Activated T-cell treated with anti-CD3 and anti-CD28 coated beads, Interleukin-2, amount 50 U/mL, for 24 hours (primary cell): ENCODE measurements at regions not wholly inside any gene's neighbourhood (a gene's known extent, or its start where the extent isn't known, plus 50 kb on each side); places are given as distances from the start of the nearest gene placed in this dataset.
A peak's percentile ranks its signal among the peaks of the same experiment; 100 is the strongest.
"Not testable (repeated sequence)": the region's sequence is repeated elsewhere in the genome, so short reads cannot be mapped to it uniquely, and the experiment has no call there.

Experiments used
- DNase-seq: peaks from one replicate; pipeline ENCODE4 v3.0.0-alpha.2; 2020
- H3K27ac Mint-ChIP-seq: 2 replicates; pipeline ENCODE4 v1.8.0; 2020; ENCODE audit warnings: mild to moderate bottlenecking, mixed read lengths
- H3K27me3 Mint-ChIP-seq: 2 replicates; pipeline ENCODE4 v1.8.0; 2020; ENCODE audit warnings: mixed read lengths
- H3K36me3 Mint-ChIP-seq: 2 replicates; pipeline ENCODE4 v1.8.0; 2020; ENCODE audit warnings: low read depth, mixed read lengths
- H3K4me1 Mint-ChIP-seq: 2 replicates; pipeline ENCODE4 v1.8.0; 2020; ENCODE audit warnings: low read depth, mixed read lengths
- H3K4me3 Mint-ChIP-seq: 2 replicates; pipeline ENCODE4 v1.8.0; 2020; ENCODE audit warnings: mild to moderate bottlenecking, moderate library complexity, mixed read lengths
- H3K9me3 Mint-ChIP-seq: 2 replicates; pipeline ENCODE4 v1.8.0; 2020; ENCODE audit warnings: mixed read lengths

DNA sequence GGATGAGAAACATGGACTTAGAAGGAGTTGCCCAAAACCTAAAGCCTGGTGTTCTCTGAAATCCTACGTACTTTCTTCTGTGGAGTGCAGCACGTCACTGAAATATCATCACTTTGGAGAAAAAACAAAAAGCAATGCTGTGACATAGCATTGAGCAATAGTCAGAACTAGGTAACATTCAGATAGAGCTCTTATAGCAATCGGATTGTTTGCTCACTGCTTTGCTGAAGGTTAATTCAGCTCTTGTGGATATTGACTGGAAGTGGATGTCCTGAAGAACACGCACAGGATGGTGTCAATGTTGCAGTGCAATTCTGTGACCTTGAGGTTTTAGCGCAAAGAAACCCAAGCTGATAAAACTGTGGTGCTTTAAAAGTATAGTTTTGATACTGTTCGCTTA lies 114.2 kb upstream of the GRXCR1 start:
- Mint-ChIP-seq H3K27ac (no peak overlapping the region), H3K4me3 (no peak overlapping the region), H3K9me3 (no peaks in the 10 kb centered on the region), H3K27me3 (no peaks in the 10 kb centered on the region), H3K36me3 (no peaks in the 10 kb centered on the region), H3K4me1 (no peaks in the 10 kb centered on the region)
- no peak for DNase-seq

GRCh38 chr4:42768125-42768748 lies 111.3 kb upstream of the ATP8A1 start:
- H3K27ac Mint-ChIP-seq, result no peak overlapping the region
- H3K4me1 Mint-ChIP-seq, result no peaks in the 10 kb centered on the region
- no peaks in the 10 kb centered on the region for H3K27me3 Mint-ChIP-seq
- DNase-seq, result no peak
- H3K9me3 Mint-ChIP-seq, result no peaks in the 10 kb centered on the region
- H3K4me3 Mint-ChIP-seq, result no peak overlapping the region
- H3K36me3 Mint-ChIP-seq, result no peaks in the 10 kb centered on the region

DNA sequence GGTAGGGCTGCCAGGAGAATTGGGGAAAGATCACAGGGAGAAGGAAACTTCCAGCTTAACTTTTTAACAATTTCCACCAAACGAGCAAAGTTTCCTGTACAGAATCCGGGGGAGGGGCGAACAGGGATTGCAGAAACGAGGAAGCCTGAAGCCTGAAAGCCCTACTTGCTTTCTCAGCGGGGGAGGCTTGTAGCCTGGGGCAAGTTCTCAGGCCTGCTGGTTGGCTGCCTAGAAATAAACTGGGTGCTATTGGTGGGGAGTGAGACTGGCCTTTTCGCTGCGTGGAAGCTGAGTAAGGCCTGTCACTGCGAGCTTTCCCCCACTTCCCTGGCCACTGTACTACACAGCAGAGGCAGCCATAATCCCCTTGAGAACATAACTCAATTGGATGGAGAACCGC lies 110.8 kb upstream of the ATP8A1 start:
- H3K36me3 Mint-ChIP-seq, result no peaks in the 10 kb centered on the region
- no peak for DNase-seq
- H3K27me3 Mint-ChIP-seq, result no peaks in the 10 kb centered on the region
- H3K4me3 Mint-ChIP-seq, result no peak overlapping the region
- no peaks in the 10 kb centered on the region for H3K9me3 Mint-ChIP-seq
- no peak overlapping the region for H3K27ac Mint-ChIP-seq
- H3K4me1 Mint-ChIP-seq, result no peaks in the 10 kb centered on the region

GRCh38 chr4:42761804-42762203 lies 104.9 kb upstream of the ATP8A1 start:
- no peaks in the 10 kb centered on the region for H3K9me3 Mint-ChIP-seq
- H3K36me3 Mint-ChIP-seq, result no peaks in the 10 kb centered on the region
- H3K4me1 Mint-ChIP-seq, result no peaks in the 10 kb centered on the region
- H3K27me3 Mint-ChIP-seq, result peaks cover 18% of the 10 kb centered on the region
- no peak for DNase-seq
- H3K27ac Mint-ChIP-seq, result no peak overlapping the region
- no peak overlapping the region for H3K4me3 Mint-ChIP-seq

DNA sequence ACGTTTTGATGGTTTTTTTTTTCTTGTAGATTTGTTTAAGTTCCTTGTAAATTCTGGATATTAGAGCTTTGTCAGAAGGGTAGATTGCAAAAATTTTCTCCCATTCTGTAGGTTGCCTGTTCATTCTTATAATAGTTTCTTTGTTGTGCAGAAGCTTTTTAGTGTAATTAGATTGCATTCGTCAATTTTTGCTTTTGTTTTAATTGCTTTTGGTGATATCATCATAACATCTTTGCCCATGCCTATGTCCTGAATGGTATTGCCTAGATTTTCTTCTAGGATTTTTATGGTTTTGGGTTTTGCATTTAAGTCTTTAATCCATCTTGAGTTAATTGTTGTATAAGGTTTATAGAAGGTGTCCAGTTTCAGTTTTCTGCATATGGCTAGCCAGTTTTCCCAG lies 98.1 kb upstream of the ATP8A1 start:
- H3K9me3 Mint-ChIP-seq, H3K4me1 Mint-ChIP-seq, DNase-seq, H3K27ac Mint-ChIP-seq, H3K36me3 Mint-ChIP-seq, H3K4me3 Mint-ChIP-seq: not testable (repeated sequence)
- peaks cover 18% of the 10 kb centered on the region for H3K27me3 Mint-ChIP-seq

DNA sequence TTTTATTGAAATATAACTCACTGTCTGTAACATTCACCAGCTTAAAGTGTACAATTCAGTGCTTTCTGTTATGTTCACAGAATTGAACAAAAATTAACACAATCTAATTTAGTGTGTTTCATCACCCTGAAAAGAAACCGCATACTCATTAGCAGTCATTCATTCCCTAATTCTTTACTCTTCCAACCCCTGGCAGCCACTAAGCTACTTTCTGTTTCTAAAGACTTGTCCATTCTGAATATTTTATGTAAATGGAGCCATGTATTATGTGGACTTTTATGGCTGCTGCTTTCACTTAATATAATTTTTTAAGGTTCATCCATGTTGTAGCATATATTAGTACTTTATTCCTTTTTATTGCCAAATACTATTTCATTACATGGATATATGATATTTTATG lies 94.7 kb upstream of the ATP8A1 start:
- Mint-ChIP-seq H3K4me3 (no peak overlapping the region), H3K27ac (no peak overlapping the region), H3K27me3 (peaks cover 2% of the 10 kb centered on the region), H3K4me1 (peaks cover 8% of the 10 kb centered on the region), H3K36me3 (no peaks in the 10 kb centered on the region), H3K9me3 (no peaks in the 10 kb centered on the region)
- DNase-seq, result no peak

DNA sequence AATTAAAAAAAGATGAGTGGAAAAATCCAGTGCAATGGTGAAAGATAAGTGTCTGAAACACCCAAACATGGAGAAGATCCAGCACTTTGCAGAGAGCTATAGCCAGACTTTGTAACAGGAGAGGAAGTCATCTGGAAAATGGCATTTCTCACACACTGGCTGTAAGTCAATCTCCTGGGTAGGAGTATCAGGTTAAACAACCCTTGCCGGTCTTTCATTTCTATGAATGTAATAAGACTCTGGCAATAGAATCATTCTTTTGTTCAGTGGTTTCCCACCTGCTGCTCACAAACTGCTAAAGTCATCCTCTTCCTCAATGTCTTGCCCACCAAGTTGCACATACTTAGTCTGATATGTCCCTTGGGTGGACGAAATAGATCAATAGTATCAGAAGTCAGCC lies 94.0 kb upstream of the ATP8A1 start:
- no peaks in the 10 kb centered on the region for H3K27me3 Mint-ChIP-seq
- H3K36me3 Mint-ChIP-seq, result no peaks in the 10 kb centered on the region
- H3K9me3 Mint-ChIP-seq, result no peaks in the 10 kb centered on the region
- DNase-seq, result no peak
- H3K4me1 Mint-ChIP-seq, result peaks cover 8% of the 10 kb centered on the region
- H3K27ac Mint-ChIP-seq, result no peak overlapping the region
- H3K4me3 Mint-ChIP-seq, result no peak overlapping the region

- peaks cover 8% of the 10 kb centered on the region for H3K4me1 Mint-ChIP-seq
- H3K36me3 Mint-ChIP-seq, result no peaks in the 10 kb centered on the region
- H3K4me3 Mint-ChIP-seq, result no peak overlapping the region
- peaks cover 3% of the 10 kb centered on the region for H3K9me3 Mint-ChIP-seq
- no peak overlapping the region for H3K27ac Mint-ChIP-seq
- DNase-seq, result no peak
- H3K27me3 Mint-ChIP-seq, result no peaks in the 10 kb centered on the region
Observed at GRCh38 chr4:42750091-42750490, 93.2 kb upstream of the ATP8A1 start.

GRCh38 chr4:42747971-42748370 lies 91.1 kb upstream of the ATP8A1 start:
- Mint-ChIP-seq H3K9me3 (peaks cover 3% of the 10 kb centered on the region), H3K4me1 (peaks cover 8% of the 10 kb centered on the region), H3K36me3 (no peaks in the 10 kb centered on the region), H3K4me3 (no peak overlapping the region), H3K27ac (no peak overlapping the region), H3K27me3 (no peaks in the 10 kb centered on the region)
- DNase-seq, result no peak

GRCh38 chr4:42736527-42737195 lies 79.8 kb upstream of the ATP8A1 start:
- H3K4me1 Mint-ChIP-seq, result peaks cover 8% of the 10 kb centered on the region
- DNase-seq, result no peak

DNA sequence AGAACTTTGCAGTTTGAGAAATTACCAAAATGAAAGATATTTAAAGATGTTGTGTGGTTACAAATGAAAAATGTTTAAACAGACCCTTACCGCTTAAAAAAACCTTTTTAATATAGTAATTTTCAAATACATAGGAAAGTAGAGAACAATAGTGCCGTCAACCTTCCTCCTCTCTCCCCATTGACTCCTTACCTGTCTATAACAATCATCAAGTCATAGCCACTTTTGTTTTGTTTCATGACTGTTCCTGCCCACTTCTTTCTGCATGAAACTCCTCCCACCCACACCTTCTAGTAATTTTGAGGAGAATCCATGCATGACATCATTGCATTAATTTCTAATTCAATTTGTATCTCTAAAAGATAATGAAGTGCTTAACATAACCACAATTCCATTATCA lies 76.5 kb upstream of the ATP8A1 start:
- peaks cover 8% of the 10 kb centered on the region for H3K4me1 Mint-ChIP-seq
- no peak for DNase-seq
- H3K27ac Mint-ChIP-seq, result no peak overlapping the region
- no peaks in the 10 kb centered on the region for H3K36me3 Mint-ChIP-seq
- peaks cover 12% of the 10 kb centered on the region for H3K27me3 Mint-ChIP-seq
- no peak overlapping the region for H3K4me3 Mint-ChIP-seq
- peaks cover 8% of the 10 kb centered on the region for H3K9me3 Mint-ChIP-seq

More at GRCh38 chr4:42736527-42737195, 79.8 kb upstream of the ATP8A1 start:
- Mint-ChIP-seq H3K4me3 (no peak overlapping the region), H3K27me3 (peaks cover 12% of the 10 kb centered on the region), H3K27ac (no peak overlapping the region), H3K9me3 (peaks cover 8% of the 10 kb centered on the region), H3K36me3 (no peaks in the 10 kb centered on the region)

DNA sequence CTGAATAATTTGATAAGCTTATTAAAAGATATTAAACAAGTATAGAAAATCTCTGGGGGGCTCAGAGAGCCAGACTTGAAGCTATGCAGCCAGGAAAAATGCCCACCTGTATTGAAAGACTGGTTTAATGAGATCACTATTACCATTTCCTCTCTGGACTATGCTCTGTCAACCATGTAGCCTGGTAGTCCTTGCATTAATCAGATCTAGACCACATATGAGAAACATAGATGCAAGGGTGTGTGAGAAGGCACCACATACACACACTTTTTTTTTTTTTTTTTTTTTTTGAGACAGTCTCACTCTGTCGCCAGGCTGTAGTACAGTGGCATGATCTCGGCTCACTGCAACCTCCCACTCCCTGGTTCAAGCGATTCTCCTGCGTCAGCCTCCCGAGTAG lies 75.9 kb upstream of the ATP8A1 start:
- Mint-ChIP-seq H3K27ac (no peak overlapping the region), H3K4me1 (peaks cover 8% of the 10 kb centered on the region)

DNA sequence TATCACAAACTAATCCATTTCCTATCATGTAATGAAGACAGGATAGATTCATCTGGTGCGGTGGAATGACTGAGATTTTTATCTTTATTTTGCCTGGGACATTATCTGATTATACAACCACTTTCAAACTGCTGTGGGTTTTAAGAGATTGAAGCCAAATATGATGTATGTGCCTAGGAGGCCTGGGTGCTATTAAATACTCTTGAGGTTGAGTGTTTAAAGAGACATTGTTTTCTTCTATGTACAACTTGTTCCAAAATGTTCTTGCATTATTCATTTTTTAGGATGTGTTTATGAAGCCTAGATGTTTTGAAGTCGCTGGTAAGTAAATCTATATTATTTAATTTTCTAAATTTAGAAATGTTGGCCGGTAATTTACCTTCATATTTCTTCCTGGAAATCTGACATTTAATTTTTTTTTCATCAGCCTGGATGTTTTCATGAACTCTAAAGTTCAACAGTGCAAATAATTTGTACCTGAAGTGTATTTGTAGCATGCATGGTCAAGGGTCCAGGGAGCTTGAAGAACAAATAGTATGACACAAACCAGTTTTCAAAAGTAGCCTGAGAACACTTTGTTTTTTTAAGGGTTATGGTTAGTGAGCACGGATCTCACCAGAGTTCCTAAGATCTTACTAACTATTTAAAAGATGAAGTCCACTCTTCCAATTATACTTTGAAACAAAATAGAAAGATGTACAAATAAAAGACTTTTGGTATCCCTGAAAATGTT lies 72.8 kb upstream of the ATP8A1 start:
- Mint-ChIP-seq H3K36me3 (no peaks in the 10 kb centered on the region), H3K27me3 (peaks cover 3% of the 10 kb centered on the region), H3K4me1 (peaks cover 8% of the 10 kb centered on the region), H3K27ac (no peak overlapping the region), H3K9me3 (peaks cover 7% of the 10 kb centered on the region), H3K4me3 (no peak overlapping the region)
- no peak for DNase-seq

More for the DNA sequence above, 75.9 kb upstream of the ATP8A1 start:
- Mint-ChIP-seq H3K27me3 (peaks cover 12% of the 10 kb centered on the region), H3K9me3 (peaks cover 7% of the 10 kb centered on the region), H3K36me3 (no peaks in the 10 kb centered on the region), H3K4me3 (no peak overlapping the region)
- no peak for DNase-seq

GRCh38 chr4:42724451-42724850 lies 67.5 kb upstream of the ATP8A1 start:
- no peaks in the 10 kb centered on the region for H3K36me3 Mint-ChIP-seq
- H3K4me3 Mint-ChIP-seq, result no peak overlapping the region
- H3K9me3 Mint-ChIP-seq, result peaks cover 5% of the 10 kb centered on the region
- DNase-seq, result no peak
- H3K27me3 Mint-ChIP-seq, result no peaks in the 10 kb centered on the region
- H3K4me1 Mint-ChIP-seq, result peaks cover 4% of the 10 kb centered on the region
- H3K27ac Mint-ChIP-seq, result no peak overlapping the region

DNA sequence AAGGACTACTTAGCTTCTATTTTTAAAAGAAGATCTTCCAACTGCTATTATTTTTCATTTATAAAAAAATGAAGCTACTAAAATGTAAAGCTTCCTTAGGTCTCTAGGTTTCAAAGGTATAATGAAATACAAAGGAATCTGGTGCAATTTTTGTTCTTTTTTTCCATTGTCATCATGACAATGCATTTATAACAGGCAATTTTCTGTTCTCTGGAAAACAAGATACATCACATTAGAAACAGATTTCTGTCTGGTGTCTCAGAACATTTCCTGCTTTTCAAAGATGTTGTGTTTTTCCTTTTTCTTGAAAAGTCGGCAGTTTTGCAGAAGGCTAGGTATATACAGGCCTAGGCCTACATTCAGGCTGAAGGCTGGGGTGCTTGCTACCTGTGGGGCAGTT lies 63.6 kb upstream of the ATP8A1 start:
- H3K4me3 Mint-ChIP-seq, result no peak overlapping the region
- H3K9me3 Mint-ChIP-seq, result no peaks in the 10 kb centered on the region
- H3K4me1 Mint-ChIP-seq, result peaks cover 8% of the 10 kb centered on the region
- peak overlapping the region; percentile 55 for H3K27ac Mint-ChIP-seq
- no peaks in the 10 kb centered on the region for H3K27me3 Mint-ChIP-seq
- no peak for DNase-seq
- H3K36me3 Mint-ChIP-seq, result no peaks in the 10 kb centered on the region
